ENCODE measurements at regions not wholly inside any gene's neighbourhood (a gene's known extent, or its start where the extent isn't known, plus 50 kb on each side); places are given as distances from the start of the nearest gene placed in this dataset.

DNA sequence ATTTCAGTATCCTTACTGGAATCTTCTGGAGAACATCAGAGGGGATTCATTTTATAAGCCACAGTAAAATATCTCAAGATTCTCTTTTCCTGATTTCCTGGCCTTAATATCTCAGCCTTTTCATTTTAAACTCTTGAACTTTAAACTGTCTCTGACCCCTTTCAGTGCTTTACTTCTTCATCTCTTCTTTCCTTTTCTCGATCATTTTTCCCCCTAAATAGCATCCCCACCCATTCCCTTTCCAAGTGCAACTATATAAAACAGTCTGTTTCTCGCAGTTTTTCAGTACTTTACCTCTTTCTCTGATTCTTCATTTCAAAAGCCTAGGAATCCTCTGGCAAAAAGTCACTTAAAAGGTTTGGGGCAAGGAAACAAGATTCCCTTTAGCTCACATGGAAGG, 80.5 kb downstream of the PALM2AKAP2 start:
- ChIA-PET CTCF (ENCODE audit: low intra/inter-chr PET ratio, low total read pairs) (no interaction called here), POLR2A (no interaction called here)
- intact Hi-C loops (cut with micrococcal nuclease; ENCODE audit: unreplicated experiment), result no loop called here
- BruUV-seq (replicated peaks), result no TSS peak
- no peak overlapping the region for H2AFZ ChIP-seq (ENCODE audit: low read length)
- no peaks in the 10 kb centered on the region for H3K9me3 ChIP-seq (ENCODE audit: low read length)
- H3K4me1 ChIP-seq (ENCODE audit: insufficient read depth, low read length), result no peaks in the 10 kb centered on the region
- DNase-seq (ENCODE audit: low spot score) (no peak), FAIRE-seq (no peak), ATAC-seq (no peak)
- H3K27ac ChIP-seq (ENCODE audit: extremely low read length, insufficient read depth, low read length), result no peak overlapping the region
- H3K36me3 ChIP-seq (replicated peaks in 1 of 2; ENCODE audit: control insufficient read depth in 1 of 2, insufficient read depth in 2 of 2, low read length in 2 of 2), result no peaks in the 10 kb centered on the region
- H3K79me2 ChIP-seq (ENCODE audit: insufficient read depth, low read length), result no peaks in the 10 kb centered on the region
- no peak overlapping the region for H3K4me2 ChIP-seq (ENCODE audit: low read depth, low read length)
- H3K27me3 ChIP-seq (ENCODE audit: control insufficient read depth in 1 of 2, insufficient read depth in 2 of 2, low read length in 2 of 2), result no peaks in the 10 kb centered on the region
- no peak for TF ChIP-seq ZNF558 (CRISPR knock-in tag; IDR thresholded peaks at IDR 0.05; ENCODE audit: borderline replicate concordance)
- TF ChIP-seq, protein P1, sequence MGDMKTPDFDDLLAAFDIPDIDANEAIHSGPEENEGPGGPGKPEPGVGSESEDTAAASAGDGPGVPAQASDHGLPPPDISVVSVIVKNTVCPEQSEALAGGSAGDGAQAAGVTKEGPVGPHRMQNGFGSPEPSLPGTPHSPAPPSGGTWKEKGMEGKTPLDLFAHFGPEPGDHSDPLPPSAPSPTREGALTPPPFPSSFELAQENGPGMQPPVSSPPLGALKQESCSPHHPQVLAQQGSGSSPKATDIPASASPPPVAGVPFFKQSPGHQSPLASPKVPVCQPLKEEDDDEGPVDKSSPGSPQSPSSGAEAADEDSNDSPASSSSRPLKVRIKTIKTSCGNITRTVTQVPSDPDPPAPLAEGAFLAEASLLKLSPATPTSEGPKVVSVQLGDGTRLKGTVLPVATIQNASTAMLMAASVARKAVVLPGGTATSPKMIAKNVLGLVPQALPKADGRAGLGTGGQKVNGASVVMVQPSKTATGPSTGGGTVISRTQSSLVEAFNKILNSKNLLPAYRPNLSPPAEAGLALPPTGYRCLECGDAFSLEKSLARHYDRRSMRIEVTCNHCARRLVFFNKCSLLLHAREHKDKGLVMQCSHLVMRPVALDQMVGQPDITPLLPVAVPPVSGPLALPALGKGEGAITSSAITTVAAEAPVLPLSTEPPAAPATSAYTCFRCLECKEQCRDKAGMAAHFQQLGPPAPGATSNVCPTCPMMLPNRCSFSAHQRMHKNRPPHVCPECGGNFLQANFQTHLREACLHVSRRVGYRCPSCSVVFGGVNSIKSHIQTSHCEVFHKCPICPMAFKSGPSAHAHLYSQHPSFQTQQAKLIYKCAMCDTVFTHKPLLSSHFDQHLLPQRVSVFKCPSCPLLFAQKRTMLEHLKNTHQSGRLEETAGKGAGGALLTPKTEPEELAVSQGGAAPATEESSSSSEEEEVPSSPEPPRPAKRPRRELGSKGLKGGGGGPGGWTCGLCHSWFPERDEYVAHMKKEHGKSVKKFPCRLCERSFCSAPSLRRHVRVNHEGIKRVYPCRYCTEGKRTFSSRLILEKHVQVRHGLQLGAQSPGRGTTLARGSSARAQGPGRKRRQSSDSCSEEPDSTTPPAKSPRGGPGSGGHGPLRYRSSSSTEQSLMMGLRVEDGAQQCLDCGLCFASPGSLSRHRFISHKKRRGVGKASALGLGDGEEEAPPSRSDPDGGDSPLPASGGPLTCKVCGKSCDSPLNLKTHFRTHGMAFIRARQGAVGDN (CRISPR knock-in tag; IDR thresholded peaks at IDR 0.05), result no peak
- TF ChIP-seq ZNF605 (CRISPR knock-in tag; IDR thresholded peaks at IDR 0.05), result no peak
- TF ChIP-seq, protein P2, sequence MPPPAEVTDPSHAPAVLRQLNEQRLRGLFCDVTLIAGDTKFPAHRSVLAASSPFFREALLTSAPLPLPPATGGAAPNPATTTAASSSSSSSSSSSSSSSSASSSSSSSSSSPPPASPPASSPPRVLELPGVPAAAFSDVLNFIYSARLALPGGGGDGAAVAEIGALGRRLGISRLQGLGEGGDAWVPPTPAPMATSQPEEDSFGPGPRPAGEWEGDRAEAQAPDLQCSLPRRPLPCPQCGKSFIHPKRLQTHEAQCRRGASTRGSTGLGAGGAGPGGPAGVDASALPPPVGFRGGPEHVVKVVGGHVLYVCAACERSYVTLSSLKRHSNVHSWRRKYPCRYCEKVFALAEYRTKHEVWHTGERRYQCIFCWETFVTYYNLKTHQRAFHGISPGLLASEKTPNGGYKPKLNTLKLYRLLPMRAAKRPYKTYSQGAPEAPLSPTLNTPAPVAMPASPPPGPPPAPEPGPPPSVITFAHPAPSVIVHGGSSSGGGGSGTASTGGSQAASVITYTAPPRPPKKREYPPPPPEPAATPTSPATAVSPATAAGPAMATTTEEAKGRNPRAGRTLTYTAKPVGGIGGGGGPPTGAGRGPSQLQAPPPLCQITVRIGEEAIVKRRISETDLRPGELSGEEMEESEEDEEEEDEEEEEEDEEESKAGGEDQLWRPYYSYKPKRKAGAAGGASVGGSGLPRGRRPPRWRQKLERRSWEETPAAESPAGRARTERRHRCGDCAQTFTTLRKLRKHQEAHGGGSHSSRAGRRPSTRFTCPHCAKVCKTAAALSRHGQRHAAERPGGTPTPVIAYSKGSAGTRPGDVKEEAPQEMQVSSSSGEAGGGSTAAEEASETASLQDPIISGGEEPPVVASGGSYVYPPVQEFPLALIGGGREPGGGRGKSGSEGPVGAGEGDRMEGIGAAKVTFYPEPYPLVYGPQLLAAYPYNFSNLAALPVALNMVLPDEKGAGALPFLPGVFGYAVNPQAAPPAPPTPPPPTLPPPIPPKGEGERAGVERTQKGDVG (CRISPR knock-in tag; IDR thresholded peaks at IDR 0.05; ENCODE audit: borderline replicate concordance), result no peak
- H4K20me1 ChIP-seq (ENCODE audit: insufficient read depth, low read length), result no peaks in the 10 kb centered on the region
- WGBS (ENCODE audit: low lambda C conversion rate), result 5% methylated on average over 2 of the region's 2 CpGs
- no peak overlapping the region for H3K4me3 ChIP-seq (replicated peaks in 1 of 3; ENCODE audit: insufficient read depth in 1 of 3, low read depth in 2 of 3, low read length in 3 of 3)
- H3K9ac ChIP-seq (ENCODE audit: insufficient read depth, low read depth, low read length), result no peak overlapping the region
- in situ Hi-C loops (cut with HindIII; ENCODE audit: extremely low pct_ligation_motif_present, low pct_unique_long_range_greater_than_20kb), result no loop called here
